PC-9 (cell line): ENCODE measurements at regions not wholly inside any gene's neighbourhood (a gene's known extent, or its start where the extent isn't known, plus 50 kb on each side); places are given as distances from the start of the nearest gene placed in this dataset.

Source experiments
- BruUV-seq: library from RNA; stranded (reverse); fragments of 400-500 nt; replicated peaks from 2 replicates; lab custom pipeline; 2021; lab: Mats Ljungman, UMichigan
- CTCF ChIA-PET: fragments of 300-600 bp; sonication (Branson Sonifier 250); formaldehyde crosslinking; loops from one replicate; lab custom pipeline; 2022; ENCODE audit warnings: antibody characterized with exemption; lab: Charles Lee
- POLR2A ChIA-PET: fragments of 300-600 bp; sonication (Branson Sonifier 250); formaldehyde crosslinking; loops from one replicate; lab custom pipeline; 2022; ENCODE audit warnings: antibody characterized with exemption; ENCODE audit not compliant: unreplicated experiment; lab: Charles Lee
- DNase-seq, 2 experiments: peaks; one replicate each; pipeline versions ENCODE4 v3.0.0 to v3.0.0-alpha.2; 2015 to 2022; ENCODE audit warnings: mixed read lengths in 1 of 2
- H2AFZ ChIP-seq: fragments of 200-600 bp; sonication (generic); 2 replicates; pipeline ENCODE4 v1.8.1; 2017; ENCODE audit warnings: antibody characterized with exemption
- H3F3A ChIP-seq: fragments of 200-600 bp; sonication (generic); 2 replicates; pipeline ENCODE4 v1.8.1; 2017; ENCODE audit warnings: antibody characterized with exemption, mild to moderate bottlenecking, low read depth; ENCODE audit not compliant: insufficient read depth
- H3K27ac ChIP-seq: fragments of 200-600 bp; sonication (generic); 2 replicates; pipeline ENCODE4 v1.6.1; 2016; ENCODE audit warnings: mixed run types
- H3K27me3 ChIP-seq: fragments of 200-600 bp; sonication (generic); 2 replicates; pipeline ENCODE4 v1.6.1; 2016; ENCODE audit warnings: low read depth, mixed run types; ENCODE audit not compliant: insufficient read depth
- H3K36me3 ChIP-seq: fragments of 200-600 bp; sonication (generic); 2 replicates; pipeline ENCODE4 v1.6.1; 2016; ENCODE audit warnings: low read depth, mixed run types
- H3K4me1 ChIP-seq: fragments of 200-600 bp; sonication (generic); replicated peaks from 2 replicates; pipeline ENCODE4 v1.6.1; 2016; ENCODE audit warnings: mixed run types; ENCODE audit not compliant: insufficient read depth
- H3K4me2 ChIP-seq: fragments of 200-600 bp; sonication (generic); 2 replicates; pipeline ENCODE4 v1.6.1; 2017; ENCODE audit warnings: mixed run types
- H3K4me3 ChIP-seq: fragments of 200-600 bp; sonication (generic); 2 replicates; pipeline ENCODE4 v1.6.1; 2016; ENCODE audit warnings: mixed run types
- H3K79me2 ChIP-seq: fragments of 200-600 bp; sonication (generic); 2 replicates; pipeline ENCODE4 v1.6.1; 2017; ENCODE audit warnings: low read depth, mixed run types
- H3K9me2 ChIP-seq: fragments of 200-600 bp; sonication (generic); 2 replicates; pipeline ENCODE4 v1.8.1; 2017; ENCODE audit warnings: mild to moderate bottlenecking; ENCODE audit not compliant: insufficient read depth
- H3K9me3 ChIP-seq: fragments of 200-600 bp; sonication (generic); 2 replicates; pipeline ENCODE4 v1.8.1; 2016; ENCODE audit warnings: low read depth; ENCODE audit not compliant: insufficient read depth
- H4K20me1 ChIP-seq: fragments of 200-600 bp; sonication (generic); 2 replicates; pipeline ENCODE4 v1.8.1; 2017; ENCODE audit not compliant: insufficient read depth
- CTCF ChIP-seq: fragments of 200-600 bp; sonication (generic); conservative IDR thresholded peaks from 2 replicates; pipeline ENCODE4 v1.6.1; 2017; ENCODE audit warnings: mixed run types, antibody characterized with exemption, mild to moderate bottlenecking, moderate library complexity
- EZH2 ChIP-seq: fragments of 200-600 bp; sonication (generic); IDR thresholded peaks from 2 replicates; pipeline ENCODE4 v1.8.0; 2017; ENCODE audit warnings: antibody characterized with exemption, low read depth
- intact Hi-C: fragments of 100-400 bp; cut with micrococcal nuclease; formaldehyde crosslinking; loops from one replicate; pipeline ENCODE4 v1.10.0; 2022; ENCODE audit not compliant: unreplicated experiment

DNA sequence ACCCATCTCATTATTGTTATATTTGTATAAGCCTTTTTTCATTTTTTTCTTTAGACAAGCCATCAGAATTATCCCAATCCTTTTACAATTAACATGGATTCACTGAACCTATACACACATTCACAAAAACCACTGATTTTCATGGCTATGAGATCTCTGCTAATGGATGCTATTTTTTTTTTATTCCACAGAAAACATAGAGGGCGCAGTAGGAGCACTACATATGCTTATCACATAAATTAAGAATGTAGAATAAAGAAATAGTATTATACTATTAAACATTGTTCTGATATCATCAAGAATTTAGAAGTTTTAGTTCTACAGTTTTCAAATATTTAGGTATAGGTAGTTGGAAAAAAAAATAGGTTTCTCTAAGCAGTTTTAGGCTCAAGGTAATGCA, 1477.4 kb downstream of the ARAP2 start:
- POLR2A ChIA-PET: no interaction called here
- Histone ChIP-seq H3K9me2 (no peaks in the 10 kb centered on the region; the same call in 1 of the 2 replicates), H3K4me1 (no peaks in the 10 kb centered on the region), H4K20me1 (no peaks in the 10 kb centered on the region), H3K4me2 (no peak overlapping the region), H3K27ac (no peak overlapping the region), H2AFZ (no peak overlapping the region), H3K9me3 (no peaks in the 10 kb centered on the region), H3K36me3 (no peaks in the 10 kb centered on the region), H3K4me3 (no peak overlapping the region), H3K79me2 (no peaks in the 10 kb centered on the region), H3F3A (no peaks in the 10 kb centered on the region), H3K27me3 (no peaks in the 10 kb centered on the region)
- no TSS peak for BruUV-seq
- CTCF ChIA-PET: no interaction called here
- TF ChIP-seq CTCF (no peak; the same call in 1 of the 2 replicates), EZH2 (no peak)
- no peak for DNase-seq
- intact Hi-C loops: no loop called here

GRCh38 chr4:34767407-34767806, 1476.9 kb downstream of the ARAP2 start:
- no peak overlapping the region for H2AFZ ChIP-seq
- no peaks in the 10 kb centered on the region for H3K4me1 ChIP-seq
- no peaks in the 10 kb centered on the region for H3K79me2 ChIP-seq
- no peaks in the 10 kb centered on the region for H3K36me3 ChIP-seq
- intact Hi-C loops: no loop called here
- POLR2A ChIA-PET: no interaction called here
- H3K4me2 ChIP-seq: no peak overlapping the region
- no peaks in the 10 kb centered on the region; the same call in 1 of the 2 replicates for H3K9me2 ChIP-seq
- TF ChIP-seq EZH2 (no peak), CTCF (no peak)
- H4K20me1 ChIP-seq: no peaks in the 10 kb centered on the region
- DNase-seq: no peak
- H3K27ac ChIP-seq: no peak overlapping the region
- no peak overlapping the region for H3K4me3 ChIP-seq
- no peaks in the 10 kb centered on the region for H3F3A ChIP-seq
- H3K27me3 ChIP-seq: no peaks in the 10 kb centered on the region
- no TSS peak for BruUV-seq
- CTCF ChIA-PET: no interaction called here
- H3K9me3 ChIP-seq: no peaks in the 10 kb centered on the region

DNA sequence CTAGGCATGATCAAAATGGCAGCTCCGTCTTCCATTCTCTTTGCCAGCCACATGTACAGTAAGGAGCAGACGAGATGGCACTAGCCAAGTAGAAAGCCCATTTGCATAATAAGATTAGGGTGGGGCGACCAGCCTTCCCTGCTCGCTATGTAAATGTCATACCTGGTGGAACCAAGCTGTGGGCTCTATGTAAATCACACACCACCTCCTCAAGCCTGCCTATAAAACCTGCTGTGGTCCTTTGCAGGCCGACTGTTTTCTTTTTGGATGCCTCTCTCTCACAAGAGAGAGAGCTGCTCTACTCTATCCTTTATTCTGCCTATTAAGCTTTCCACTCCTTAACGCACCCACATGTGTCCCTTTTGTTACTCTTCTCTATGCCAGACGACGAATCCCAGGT, 1472.7 kb downstream of the ARAP2 start:
- Histone ChIP-seq H4K20me1 (no peaks in the 10 kb centered on the region), H3K79me2 (no peaks in the 10 kb centered on the region), H3K4me2 (no peak overlapping the region), H3K4me1 (no peaks in the 10 kb centered on the region), H3K27ac (no peak overlapping the region), H3F3A (no peaks in the 10 kb centered on the region), H3K9me2 (no peaks in the 10 kb centered on the region; the same call in 1 of the 2 replicates), H3K27me3 (no peaks in the 10 kb centered on the region), H3K4me3 (no peak overlapping the region), H3K9me3 (no peaks in the 10 kb centered on the region), H3K36me3 (no peaks in the 10 kb centered on the region), H2AFZ (no peak overlapping the region)
- ChIA-PET CTCF (no interaction called here), POLR2A (no interaction called here)
- DNase-seq: no peak
- TF ChIP-seq CTCF: no peak
- no peak for TF ChIP-seq EZH2
- intact Hi-C loops: no loop called here
- no TSS peak for BruUV-seq
